HG02763 (cell line): ENCODE measurements at regions not wholly inside any gene's neighbourhood (a gene's known extent, or its start where the extent isn't known, plus 50 kb on each side); places are given as distances from the start of the nearest gene placed in this dataset.
"Not testable (repeated sequence)": the region's sequence is repeated elsewhere in the genome, so short reads cannot be mapped to it uniquely, and the experiment has no call there.

Experiments used
- ATAC-seq: cut with Tn5 transposase; IDR thresholded peaks from one replicate; pipeline ENCODE4 v1.9.1; 2021; ENCODE audit warnings: mild to moderate bottlenecking, moderate library complexity; ENCODE audit not compliant: unreplicated experiment

- ATAC-seq = no peak
These were observed 113.6 kb upstream of the NXPH2 start for GRCh38 chr2:138893746-138894145.

GRCh38 chr2:138881126-138881525 is 100.9 kb upstream of the NXPH2 start:
- no peak for ATAC-seq

- no peak for ATAC-seq
These were observed 99.7 kb upstream of the NXPH2 start for GRCh38 chr2:138879931-138880330.

GRCh38 chr2:138877421-138877820 is 97.2 kb upstream of the NXPH2 start:
- no peak for ATAC-seq

- no peak for ATAC-seq
These were observed 94.1 kb upstream of the NXPH2 start for GRCh38 chr2:138874251-138874650.

GRCh38 chr2:138872116-138872515 is 91.9 kb upstream of the NXPH2 start:
- ATAC-seq = not testable (repeated sequence)

GRCh38 chr2:138871312-138871711 is 91.1 kb upstream of the NXPH2 start:
- ATAC-seq = no peak

- no peak for ATAC-seq
These were observed 87.2 kb upstream of the NXPH2 start for GRCh38 chr2:138867341-138867740.

- ATAC-seq = no peak
These were observed 86.6 kb upstream of the NXPH2 start for GRCh38 chr2:138866797-138867196.

- no peak for ATAC-seq
These were observed 73.6 kb upstream of the NXPH2 start for GRCh38 chr2:138853761-138854160.

- no peak for ATAC-seq
These were observed 73.1 kb upstream of the NXPH2 start for GRCh38 chr2:138853296-138853695.

- peak; percentile 85 for ATAC-seq
These were observed 66.1 kb upstream of the NXPH2 start for GRCh38 chr2:138846216-138846821.

GRCh38 chr2:138842341-138842740 is 62.2 kb upstream of the NXPH2 start:
- ATAC-seq = no peak

GRCh38 chr2:138841459-138841858 is 61.3 kb upstream of the NXPH2 start:
- no peak for ATAC-seq

- ATAC-seq = no peak
These were observed 58.8 kb upstream of the NXPH2 start for GRCh38 chr2:138838851-138839620.

GRCh38 chr2:138831691-138832090 is 51.5 kb upstream of the NXPH2 start:
- ATAC-seq = no peak

- ATAC-seq = no peak
These were observed 51.0 kb upstream of the NXPH2 start for GRCh38 chr2:138831154-138831553.

GRCh38 chr2:138830547-138830946 is 50.4 kb upstream of the NXPH2 start:
- ATAC-seq = no peak
